ENCODE measurements at regions not wholly inside any gene's neighbourhood (a gene's known extent, or its start where the extent isn't known, plus 50 kb on each side); places are given as distances from the start of the nearest gene placed in this dataset.

- TF ChIP-seq, protein P1, sequence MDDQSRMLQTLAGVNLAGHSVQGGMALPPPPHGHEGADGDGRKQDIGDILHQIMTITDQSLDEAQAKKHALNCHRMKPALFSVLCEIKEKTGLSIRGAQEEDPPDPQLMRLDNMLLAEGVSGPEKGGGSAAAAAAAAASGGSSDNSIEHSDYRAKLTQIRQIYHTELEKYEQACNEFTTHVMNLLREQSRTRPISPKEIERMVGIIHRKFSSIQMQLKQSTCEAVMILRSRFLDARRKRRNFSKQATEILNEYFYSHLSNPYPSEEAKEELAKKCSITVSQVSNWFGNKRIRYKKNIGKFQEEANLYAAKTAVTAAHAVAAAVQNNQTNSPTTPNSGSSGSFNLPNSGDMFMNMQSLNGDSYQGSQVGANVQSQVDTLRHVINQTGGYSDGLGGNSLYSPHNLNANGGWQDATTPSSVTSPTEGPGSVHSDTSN (IDR thresholded peaks at IDR 0.05; ENCODE audit: insufficient replicate concordance, low read depth, low read length): no peak
- TF ChIP-seq SMC3 (IDR thresholded peaks at IDR 0.05; ENCODE audit: borderline replicate concordance, low read length) (peak; percentile 35; the same call in 1 of the 2 replicates), PAX5 (IDR thresholded peaks at IDR 0.05; ENCODE audit: borderline replicate concordance, low read depth, low read length) (no peak), JUNB (IDR thresholded peaks at IDR 0.05) (no peak), SRF (IDR thresholded peaks at IDR 0.05; ENCODE audit: low read depth in 2 of 2, low read length in 2 of 2) (no peak), RAD21 (IDR thresholded peaks at IDR 0.05; ENCODE audit: insufficient read depth, low read depth, low read length) (0 out of 2 replicates have a peak, but pooled peaks have one; percentile 25), BCL11A (IDR thresholded peaks at IDR 0.05; ENCODE audit: low read depth, low read length) (no peak), YY1 (IDR thresholded peaks at IDR 0.05; ENCODE audit: low read depth, low read length) (0 out of 2 replicates have a peak, but pooled peaks have one; percentile 27)
These were observed 53.3 kb upstream of the RNU6ATAC start (continued) for GRCh38 chr9:134217431-134218210.

GRCh38 chr9:134218230-134218629 is 53.9 kb upstream of the RNU6ATAC start:
- ChIA-PET RAD21 (ENCODE audit: unreplicated experiment) (no interaction called here), CTCF (interaction anchor here (0.7 to 0.9 kb wide), 2 partner anchors 50 to 619 kb away, joined by 3 to 4 read pairs; no protein-coding TSS in a partner anchor), POLR2A (no interaction called here), SMC1A (ENCODE audit: uncharacterized antibody, unreplicated experiment) (interaction anchor here (1.2 kb wide), 1 partner anchor 12 kb away, joined by 4 read pairs; no protein-coding TSS in a partner anchor)
- BruUV-seq (replicated peaks): no TSS peak
- Histone ChIP-seq H3K79me2 (ENCODE audit: control insufficient read depth, insufficient read depth, low read length) (no peaks in the 10 kb centered on the region), H3K27ac (ENCODE audit: control insufficient read depth, insufficient read depth) (no peak overlapping the region), H3K27me3 (replicated peaks in 1 of 2; ENCODE audit: control insufficient read depth in 2 of 2, insufficient read depth in 2 of 2, low read length in 1 of 2) (no peaks in the 10 kb centered on the region; a peak in 2 of 4 replicates), H3K9me3 (replicated peaks; ENCODE audit: control insufficient read depth, insufficient read depth, low read length) (no peaks in the 10 kb centered on the region), H4K20me1 (ENCODE audit: control insufficient read depth, insufficient read depth) (no peaks in the 10 kb centered on the region), H3K4me2 (ENCODE audit: control insufficient read depth, insufficient read depth) (no peak overlapping the region), H3K9ac (ENCODE audit: control insufficient read depth, insufficient read depth, low read length) (no peak overlapping the region), H3K4me3 (no peak overlapping the region), H2AFZ (ENCODE audit: control insufficient read depth, low read depth, low read length) (no peak overlapping the region), H3K36me3 (ENCODE audit: control insufficient read depth in 2 of 2, insufficient read depth in 2 of 2, low read length in 1 of 2) (no peaks in the 10 kb centered on the region), H3K4me1 (ENCODE audit: control insufficient read depth, insufficient read depth, low read length) (no peaks in the 10 kb centered on the region)
- no peak for FAIRE-seq
- ATAC-seq: no peak
- WGBS (ENCODE audit: insufficient coverage, insufficient replicate concordance, low lambda C conversion rate, missing lambda C conversion rate): 18% methylated on average over 6 of the region's 6 CpGs
- in situ Hi-C loops (cut with MboI) (no loop called here), intact Hi-C loops (cut with micrococcal nuclease; ENCODE audit: unreplicated experiment) (no loop called here)
- no peak for DNase-seq (ENCODE audit: low read depth, low spot score)
- no peak for TF ChIP-seq E4F1 (IDR thresholded peaks at IDR 0.05; ENCODE audit: borderline replicate concordance, partially characterized antibody)
- no peak for TF ChIP-seq HDGF (IDR thresholded peaks at IDR 0.05)
- TF ChIP-seq, protein P2, sequence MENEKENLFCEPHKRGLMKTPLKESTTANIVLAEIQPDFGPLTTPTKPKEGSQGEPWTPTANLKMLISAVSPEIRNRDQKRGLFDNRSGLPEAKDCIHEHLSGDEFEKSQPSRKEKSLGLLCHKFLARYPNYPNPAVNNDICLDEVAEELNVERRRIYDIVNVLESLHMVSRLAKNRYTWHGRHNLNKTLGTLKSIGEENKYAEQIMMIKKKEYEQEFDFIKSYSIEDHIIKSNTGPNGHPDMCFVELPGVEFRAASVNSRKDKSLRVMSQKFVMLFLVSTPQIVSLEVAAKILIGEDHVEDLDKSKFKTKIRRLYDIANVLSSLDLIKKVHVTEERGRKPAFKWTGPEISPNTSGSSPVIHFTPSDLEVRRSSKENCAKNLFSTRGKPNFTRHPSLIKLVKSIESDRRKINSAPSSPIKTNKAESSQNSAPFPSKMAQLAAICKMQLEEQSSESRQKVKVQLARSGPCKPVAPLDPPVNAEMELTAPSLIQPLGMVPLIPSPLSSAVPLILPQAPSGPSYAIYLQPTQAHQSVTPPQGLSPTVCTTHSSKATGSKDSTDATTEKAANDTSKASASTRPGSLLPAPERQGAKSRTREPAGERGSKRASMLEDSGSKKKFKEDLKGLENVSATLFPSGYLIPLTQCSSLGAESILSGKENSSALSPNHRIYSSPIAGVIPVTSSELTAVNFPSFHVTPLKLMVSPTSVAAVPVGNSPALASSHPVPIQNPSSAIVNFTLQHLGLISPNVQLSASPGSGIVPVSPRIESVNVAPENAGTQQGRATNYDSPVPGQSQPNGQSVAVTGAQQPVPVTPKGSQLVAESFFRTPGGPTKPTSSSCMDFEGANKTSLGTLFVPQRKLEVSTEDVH (IDR thresholded peaks at IDR 0.05; ENCODE audit: low read depth, partially characterized antibody): no peak
- TF ChIP-seq ZNF274 (IDR thresholded peaks at IDR 0.05; ENCODE audit: insufficient read depth, insufficient read length): no peak
- TF ChIP-seq STAT1 (conservative IDR thresholded peaks at IDR 0.05): no peak
- TF ChIP-seq BCL3 (IDR thresholded peaks at IDR 0.05; ENCODE audit: borderline replicate concordance, insufficient read depth, low read depth, low read length, poor library complexity, severe bottlenecking): no peak
- TF ChIP-seq RAD51 (IDR thresholded peaks at IDR 0.05): no peak

All from GM12878 (cell line).